ENCODE measurements at regions not wholly inside any gene's neighbourhood (a gene's known extent, or its start where the extent isn't known, plus 50 kb on each side); places are given as distances from the start of the nearest gene placed in this dataset.

DNA sequence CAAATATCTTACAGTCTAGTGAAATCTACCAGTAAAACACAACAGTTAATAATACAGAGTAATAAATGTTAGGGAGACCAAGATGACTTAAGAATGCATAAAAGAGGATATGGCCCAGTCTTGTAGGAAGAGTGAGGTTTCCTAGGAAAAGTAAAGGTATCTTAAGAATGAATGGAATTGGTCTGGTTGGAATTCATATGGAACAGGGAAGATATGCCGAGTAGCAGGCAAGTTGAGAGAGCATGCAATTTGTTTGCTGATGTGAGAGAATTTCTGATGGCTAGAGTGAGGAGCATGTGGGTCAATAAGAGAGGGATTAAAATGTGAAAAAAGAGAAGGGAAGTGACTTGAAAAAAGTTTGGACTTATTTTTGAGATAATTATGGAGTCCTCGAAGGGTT lies 512.9 kb upstream of the ZEB2 start:
- DNase-seq (ENCODE audit: low spot score) = no peak
- Histone ChIP-seq H3K27me3 (replicated peaks; ENCODE audit: insufficient read depth, low read depth, low read length, poor library complexity) (no peaks in the 10 kb centered on the region), H3K4me1 (ENCODE audit: insufficient read depth, low read length, poor library complexity, severe bottlenecking) (peaks cover 14% of the 10 kb centered on the region), H3K36me3 (ENCODE audit: insufficient read depth, low read length, poor library complexity, severe bottlenecking) (no peaks in the 10 kb centered on the region), H3K9me3 (ENCODE audit: low read depth, low read length, poor library complexity, severe bottlenecking) (peaks cover 5% of the 10 kb centered on the region), H3K27ac (ENCODE audit: low read depth, low read length, poor library complexity, severe bottlenecking) (no peak overlapping the region), H3K4me3 (ENCODE audit: low read depth, low read length, poor library complexity, severe bottlenecking) (no peak overlapping the region)
- ChIA-PET CTCF (no interaction called here), POLR2A (ENCODE audit: low non-redundant PET) (no interaction called here)
- TF ChIP-seq EZH2 (IDR thresholded peaks at IDR 0.05; ENCODE audit: borderline replicate concordance, low read depth, low read length, poor library complexity, severe bottlenecking) = no peak
- TF ChIP-seq, protein P1, sequence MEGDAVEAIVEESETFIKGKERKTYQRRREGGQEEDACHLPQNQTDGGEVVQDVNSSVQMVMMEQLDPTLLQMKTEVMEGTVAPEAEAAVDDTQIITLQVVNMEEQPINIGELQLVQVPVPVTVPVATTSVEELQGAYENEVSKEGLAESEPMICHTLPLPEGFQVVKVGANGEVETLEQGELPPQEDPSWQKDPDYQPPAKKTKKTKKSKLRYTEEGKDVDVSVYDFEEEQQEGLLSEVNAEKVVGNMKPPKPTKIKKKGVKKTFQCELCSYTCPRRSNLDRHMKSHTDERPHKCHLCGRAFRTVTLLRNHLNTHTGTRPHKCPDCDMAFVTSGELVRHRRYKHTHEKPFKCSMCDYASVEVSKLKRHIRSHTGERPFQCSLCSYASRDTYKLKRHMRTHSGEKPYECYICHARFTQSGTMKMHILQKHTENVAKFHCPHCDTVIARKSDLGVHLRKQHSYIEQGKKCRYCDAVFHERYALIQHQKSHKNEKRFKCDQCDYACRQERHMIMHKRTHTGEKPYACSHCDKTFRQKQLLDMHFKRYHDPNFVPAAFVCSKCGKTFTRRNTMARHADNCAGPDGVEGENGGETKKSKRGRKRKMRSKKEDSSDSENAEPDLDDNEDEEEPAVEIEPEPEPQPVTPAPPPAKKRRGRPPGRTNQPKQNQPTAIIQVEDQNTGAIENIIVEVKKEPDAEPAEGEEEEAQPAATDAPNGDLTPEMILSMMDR (conservative IDR thresholded peaks at IDR 0.05; ENCODE audit: low read depth, low read length) = no peak
- BruUV-seq (replicated peaks) = no TSS peak
- intact Hi-C loops (cut with micrococcal nuclease; ENCODE audit: unreplicated experiment) = no loop called here

DNA sequence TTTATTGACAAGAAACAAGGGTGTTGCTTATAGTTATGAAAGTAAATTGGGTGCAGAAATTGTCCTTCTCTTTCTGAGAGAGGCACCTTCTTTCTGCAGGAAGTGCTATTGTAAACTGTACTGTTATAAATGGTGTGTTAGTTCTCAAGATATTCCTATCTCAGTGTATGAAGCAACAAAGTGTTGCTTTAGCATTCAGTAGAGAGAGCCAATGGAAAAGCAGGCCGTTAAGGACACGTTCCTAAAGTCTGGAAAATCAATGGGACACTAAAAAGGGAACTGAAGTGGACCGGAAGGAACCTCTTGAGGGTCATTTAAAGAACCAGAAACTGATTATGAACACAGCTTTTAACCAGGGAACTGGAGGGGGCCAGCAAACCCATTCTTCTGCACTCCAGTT lies 510.0 kb upstream of the ZEB2 start:
- POLR2A ChIA-PET (ENCODE audit: low non-redundant PET) = no interaction called here
- H3K4me1 ChIP-seq (ENCODE audit: insufficient read depth, low read length, poor library complexity, severe bottlenecking) = peaks cover 15% of the 10 kb centered on the region
- no peak for TF ChIP-seq EZH2 (IDR thresholded peaks at IDR 0.05; ENCODE audit: borderline replicate concordance, low read depth, low read length, poor library complexity, severe bottlenecking)
- TF ChIP-seq, protein P1 (conservative IDR thresholded peaks at IDR 0.05; ENCODE audit: low read depth, low read length) = no peak
- H3K27ac ChIP-seq (ENCODE audit: low read depth, low read length, poor library complexity, severe bottlenecking) = no peak overlapping the region
- H3K27me3 ChIP-seq (replicated peaks; ENCODE audit: insufficient read depth, low read depth, low read length, poor library complexity) = no peaks in the 10 kb centered on the region
- no peaks in the 10 kb centered on the region for H3K36me3 ChIP-seq (ENCODE audit: insufficient read depth, low read length, poor library complexity, severe bottlenecking)
- no peak overlapping the region for H3K4me3 ChIP-seq (ENCODE audit: low read depth, low read length, poor library complexity, severe bottlenecking)
- CTCF ChIA-PET = no interaction called here
- BruUV-seq (replicated peaks) = no TSS peak
- no peak for DNase-seq (ENCODE audit: low spot score)
- H3K9me3 ChIP-seq (ENCODE audit: low read depth, low read length, poor library complexity, severe bottlenecking) = no peaks in the 10 kb centered on the region
- intact Hi-C loops (cut with micrococcal nuclease; ENCODE audit: unreplicated experiment) = no loop called here

DNA sequence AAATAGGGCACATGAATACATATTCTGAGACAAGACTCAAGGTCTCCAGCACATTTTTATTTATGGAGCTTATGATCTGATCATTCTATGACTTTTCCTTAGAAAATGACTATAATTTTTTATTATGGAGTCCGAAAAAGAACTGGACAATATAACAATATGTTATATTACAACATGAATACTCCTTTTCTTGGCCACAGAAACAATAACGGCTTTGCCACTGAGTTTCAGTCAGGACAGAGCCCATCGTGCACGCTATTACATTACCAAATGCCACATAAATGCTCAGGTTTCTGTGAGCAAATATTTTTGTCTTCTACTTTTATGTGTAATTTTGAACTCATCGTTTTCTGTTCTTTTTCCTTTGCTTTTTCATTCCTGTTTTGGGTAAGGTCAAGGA lies 509.2 kb upstream of the ZEB2 start:
- Histone ChIP-seq H3K4me3 (ENCODE audit: low read depth, low read length, poor library complexity, severe bottlenecking) (no peak overlapping the region), H3K9me3 (ENCODE audit: low read depth, low read length, poor library complexity, severe bottlenecking) (no peaks in the 10 kb centered on the region), H3K36me3 (ENCODE audit: insufficient read depth, low read length, poor library complexity, severe bottlenecking) (no peaks in the 10 kb centered on the region), H3K27me3 (replicated peaks; ENCODE audit: insufficient read depth, low read depth, low read length, poor library complexity) (no peaks in the 10 kb centered on the region), H3K4me1 (ENCODE audit: insufficient read depth, low read length, poor library complexity, severe bottlenecking) (peaks cover 15% of the 10 kb centered on the region), H3K27ac (ENCODE audit: low read depth, low read length, poor library complexity, severe bottlenecking) (no peak overlapping the region)
- BruUV-seq (replicated peaks) = no TSS peak
- TF ChIP-seq, protein P1 (conservative IDR thresholded peaks at IDR 0.05; ENCODE audit: low read depth, low read length) = no peak
- no peak for TF ChIP-seq EZH2 (IDR thresholded peaks at IDR 0.05; ENCODE audit: borderline replicate concordance, low read depth, low read length, poor library complexity, severe bottlenecking)
- DNase-seq (ENCODE audit: low spot score) = no peak
- intact Hi-C loops (cut with micrococcal nuclease; ENCODE audit: unreplicated experiment) = no loop called here
- ChIA-PET POLR2A (ENCODE audit: low non-redundant PET) (no interaction called here), CTCF (no interaction called here)
